HepG2 (cell line): ENCODE measurements at regions not wholly inside any gene's neighbourhood (a gene's known extent, or its start where the extent isn't known, plus 50 kb on each side); places are given as distances from the start of the nearest gene placed in this dataset.

Experiments
- ATAC-seq: fragments of 200-7000 bp; cut with Tn5 transposase; 3 replicates; pipeline ENCODE4 v1.9.1; 2020; ENCODE audit warnings: mild to moderate bottlenecking, moderate library complexity
- BruUV-seq: library from RNA; stranded (reverse); fragments of 400-500 nt; replicated peaks from 2 replicates; lab custom pipeline; 2021; lab: Mats Ljungman, UMichigan
- CTCF ChIA-PET: fragments of 300-600 bp; formaldehyde crosslinking; extraction: SDS; loops from one replicate; lab custom pipeline; 2021; ENCODE audit warnings: low total read pairs, inconsistent platforms, low intra/inter-chr PET ratio; lab: Yijun Ruan, JAX
- POLR2A ChIA-PET: fragments of 350-600 bp; sonication (Branson Sonifier 250); formaldehyde crosslinking; loops from one replicate; lab custom pipeline; 2020; ENCODE audit warnings: antibody characterized with exemption, inconsistent platforms; lab: Yijun Ruan, JAX
- DNase-seq: peaks from one replicate; pipeline ENCODE4 v3.0.0-alpha.2; 2015; ENCODE audit warnings: low spot score
- FAIRE-seq: peaks from 3 replicates; lab custom pipeline; 2011; peaks lifted over from hg19 to GRCh38; lab: Jason Lieb, UNC
- H2AFZ ChIP-seq: one replicate; pipeline ENCODE4 v1.6.1; 2011; ENCODE audit warnings: low read length, inconsistent platforms
- H3K27ac ChIP-seq: fragments of 300-600 bp; 3 replicates; pipeline ENCODE4 v1.8.0; 2011; ENCODE audit warnings: mixed run types, mild to moderate bottlenecking, mixed read lengths, low read length, inconsistent platforms; ENCODE audit not compliant: insufficient read depth; ENCODE audit errors: extremely low read length
- H3K27me3 ChIP-seq, 2 experiments: fragments of 200-600 bp in 1 of 2; 2 replicates in 1 of 2; 3 replicates in 1 of 2; pipeline versions ENCODE4 v1.6.0 to v1.8.0; 2011; ENCODE audit warnings: low read length in 2 of 2, mild to moderate bottlenecking in 2 of 2, moderate library complexity in 2 of 2, inconsistent platforms in 1 of 2; ENCODE audit not compliant: insufficient read depth in 2 of 2, control insufficient read depth in 1 of 2
- H3K36me3 ChIP-seq, 2 experiments: fragments of 200-600 bp in 1 of 2; replicated peaks in 1 of 2; 2 replicates in 1 of 2; 3 replicates in 1 of 2; pipeline versions ENCODE4 v1.5.1 to v1.8.0; 2011; ENCODE audit warnings: low read length in 2 of 2, inconsistent platforms in 1 of 2; ENCODE audit not compliant: insufficient read depth in 2 of 2, control insufficient read depth in 1 of 2
- H3K4me1 ChIP-seq: 2 replicates; pipeline ENCODE4 v1.5.1; 2012; ENCODE audit warnings: low read length, inconsistent platforms; ENCODE audit not compliant: insufficient read depth
- H3K4me2 ChIP-seq: 2 replicates; pipeline ENCODE4 v1.6.0; 2011; ENCODE audit warnings: low read depth, low read length, inconsistent platforms
- H3K4me3 ChIP-seq, 3 experiments: fragments of 200-600 bp in 1 of 3; sonication (generic), shearing (Covaris generic) in 1 of 3; replicated peaks in 1 of 3; 2 replicates each; pipeline ENCODE4 v1.5.1; 2011 to 2016; ENCODE audit warnings: low read length in 3 of 3, inconsistent platforms in 2 of 3, low read depth in 2 of 3, mild to moderate bottlenecking in 2 of 3, control low read depth in 1 of 3, mixed read lengths in 1 of 3; ENCODE audit not compliant: insufficient read depth in 1 of 3
- H3K79me2 ChIP-seq: one replicate; pipeline ENCODE4 v1.6.1; 2011; ENCODE audit warnings: low read length, inconsistent platforms; ENCODE audit not compliant: insufficient read depth
- H3K9ac ChIP-seq: 2 replicates; pipeline ENCODE4 v1.6.0; 2011; ENCODE audit warnings: mild to moderate bottlenecking, low read depth, low read length, inconsistent platforms; ENCODE audit not compliant: insufficient read depth
- H3K9me3 ChIP-seq: 2 replicates; pipeline ENCODE4 v1.5.1; 2012; ENCODE audit warnings: mild to moderate bottlenecking, low read length
- H4K20me1 ChIP-seq: 2 replicates; pipeline ENCODE4 v1.6.0; 2011; ENCODE audit warnings: inconsistent platforms, mild to moderate bottlenecking, low read length, moderate library complexity; ENCODE audit not compliant: insufficient read depth
- ATF3 ChIP-seq: sonication (generic); formaldehyde crosslinking; IDR thresholded peaks from 2 replicates; pipeline ENCODE4 v1.4.0; 2020; ENCODE audit warnings: missing genetic modification reagents
- CBX5 ChIP-seq: sonication (generic); formaldehyde crosslinking; IDR thresholded peaks from 2 replicates; pipeline ENCODE4 v1.4.0; 2020; ENCODE audit warnings: missing genetic modification reagents, borderline replicate concordance
- CERS6 ChIP-seq: sonication (generic); formaldehyde crosslinking; IDR thresholded peaks from 2 replicates; pipeline ENCODE4 v1.5.0; 2020; ENCODE audit warnings: missing genetic modification reagents
- CREB3 ChIP-seq: sonication (generic); formaldehyde crosslinking; IDR thresholded peaks from 2 replicates; pipeline ENCODE4 v1.5.0; 2020; ENCODE audit warnings: missing genetic modification reagents
- GLI4 ChIP-seq: sonication (generic); formaldehyde crosslinking; IDR thresholded peaks from 2 replicates; pipeline ENCODE4 v1.5.1; 2020; ENCODE audit warnings: missing genetic modification reagents, mild to moderate bottlenecking, moderate library complexity, borderline replicate concordance
- GLMP ChIP-seq: sonication (generic); formaldehyde crosslinking; IDR thresholded peaks from 2 replicates; pipeline ENCODE4 v1.9.0; 2021; ENCODE audit warnings: missing genetic modification reagents, mild to moderate bottlenecking, borderline replicate concordance
- HNF4A ChIP-seq: sonication (generic); formaldehyde crosslinking; IDR thresholded peaks from 2 replicates; pipeline ENCODE4 v1.4.0; 2020; ENCODE audit warnings: missing genetic modification reagents
- KLF9 ChIP-seq: IDR thresholded peaks from 2 replicates; pipeline ENCODE4 v1.6.1; 2016; ENCODE audit warnings: low read depth
- MIXL1 ChIP-seq: IDR thresholded peaks from 2 replicates; pipeline ENCODE4 v1.6.1; 2016
- PAWR ChIP-seq: sonication (generic); formaldehyde crosslinking; IDR thresholded peaks from 2 replicates; pipeline ENCODE4 v1.4.0; 2020; ENCODE audit warnings: missing genetic modification reagents, mild to moderate bottlenecking, borderline replicate concordance
- PBX2 ChIP-seq: IDR thresholded peaks from 2 replicates; pipeline ENCODE4 v1.6.1; 2016; ENCODE audit warnings: control low read depth
- SRY ChIP-seq: sonication (generic); formaldehyde crosslinking; IDR thresholded peaks from 2 replicates; pipeline ENCODE4 v1.8.0; 2022; ENCODE audit warnings: mild to moderate bottlenecking, missing genetic modification reagents
- TBL1XR1 ChIP-seq: fragments of 150-350 bp; IDR thresholded peaks from 2 replicates; pipeline ENCODE4 v1.6.1; 2014; ENCODE audit warnings: borderline replicate concordance, low read length; ENCODE audit not compliant: partially characterized antibody
- TEAD2 ChIP-seq: sonication (generic); formaldehyde crosslinking; IDR thresholded peaks from 2 replicates; pipeline ENCODE4 v1.9.0; 2021; ENCODE audit warnings: missing genetic modification reagents
- ZMAT3 ChIP-seq: sonication (generic); formaldehyde crosslinking; conservative IDR thresholded peaks from 2 replicates; pipeline ENCODE4 v1.7.0; 2021; ENCODE audit warnings: missing genetic modification reagents
- ZNF230 ChIP-seq: sonication (generic); formaldehyde crosslinking; IDR thresholded peaks from 2 replicates; pipeline ENCODE4 v1.4.0; 2020; ENCODE audit warnings: mild to moderate bottlenecking, missing genetic modification reagents
- ZNF256 ChIP-seq: sonication (generic); formaldehyde crosslinking; conservative IDR thresholded peaks from 2 replicates; pipeline ENCODE4 v1.4.0; 2020; ENCODE audit warnings: missing genetic modification reagents
- ZNF382 ChIP-seq: sonication (generic); formaldehyde crosslinking; IDR thresholded peaks from 2 replicates; pipeline ENCODE4 v1.5.0; 2020; ENCODE audit warnings: missing genetic modification reagents, mild to moderate bottlenecking, borderline replicate concordance
- ZNF441 ChIP-seq: sonication (generic); formaldehyde crosslinking; IDR thresholded peaks from 2 replicates; pipeline ENCODE4 v1.7.0; 2021; ENCODE audit warnings: missing genetic modification reagents, borderline replicate concordance
- ZNF460 ChIP-seq: sonication (generic); formaldehyde crosslinking; IDR thresholded peaks from 2 replicates; pipeline ENCODE4 v1.5.1; 2020; ENCODE audit warnings: missing genetic modification reagents, mild to moderate bottlenecking, borderline replicate concordance
- ZNF576 ChIP-seq: sonication (generic); formaldehyde crosslinking; IDR thresholded peaks from 2 replicates; pipeline ENCODE4 v1.4.0; 2020; ENCODE audit warnings: mild to moderate bottlenecking, missing genetic modification reagents
- ZSCAN9 ChIP-seq: IDR thresholded peaks from 2 replicates; pipeline ENCODE4 v1.6.1; 2016; ENCODE audit warnings: borderline replicate concordance
- WGBS: methylation state at CpG from one replicate; pipeline ENCODE4 v1.1.6; 2017; ENCODE audit warnings: low lambda C conversion rate; 5-methylcytosine and 5-hydroxymethylcytosine counted together
- in situ Hi-C: cut with HindIII; loops from 2 replicates; pipeline ENCODE4 v1.10.0; 2017; ENCODE audit warnings: low pct_unique_long_range_greater_than_20kb; ENCODE audit not compliant: extremely low pct_ligation_motif_present
- intact Hi-C: fragments of 100-400 bp; cut with micrococcal nuclease; formaldehyde crosslinking; loops from one replicate; pipeline ENCODE4 v1.10.0; 2022; ENCODE audit not compliant: unreplicated experiment

- TF ChIP-seq CERS6 (no peak), CREB3 (CRISPR knock-in tag) (no peak), TBL1XR1 (no peak)
Measured at GRCh38 chr2:145018502-145018901, 498.6 kb upstream of the ZEB2 start (continued).

- Histone ChIP-seq H3K4me2 (no peak overlapping the region), H3K27ac (no peak overlapping the region)
Measured at GRCh38 chr2:145017149-145017548, 497.2 kb upstream of the ZEB2 start.

More at GRCh38 chr2:145017149-145017548, 497.2 kb upstream of the ZEB2 start:
- CTCF ChIA-PET, result no interaction called here
- 3% methylated on average over 1 of the region's 1 CpG for WGBS
- Histone ChIP-seq H3K9ac (no peak overlapping the region), H3K9me3 (no peaks in the 10 kb centered on the region), H2AFZ (no peak overlapping the region), H4K20me1 (no peaks in the 10 kb centered on the region), H3K4me1 (no peaks in the 10 kb centered on the region), H3K36me3 (no peaks in the 10 kb centered on the region), H3K4me3 (no peak overlapping the region), H3K79me2 (no peaks in the 10 kb centered on the region), H3K27me3 (no peaks in the 10 kb centered on the region)
- DNase-seq, result no peak
- no peak for FAIRE-seq
- in situ Hi-C loops, result no loop called here
- POLR2A ChIA-PET, result no interaction called here
- BruUV-seq, result no TSS peak
- no peak for TF ChIP-seq ZNF382 (CRISPR knock-in tag)
- no peak for TF ChIP-seq ATF3
- TF ChIP-seq ZNF460 (CRISPR knock-in tag), result no peak
- no peak for TF ChIP-seq PBX2 (CRISPR knock-in tag)
- TF ChIP-seq GLMP (CRISPR knock-in tag), result no peak
- no peak for TF ChIP-seq ZMAT3 (CRISPR knock-in tag)
- no peak for TF ChIP-seq ZNF256 (CRISPR knock-in tag)
- TF ChIP-seq KLF9 (CRISPR knock-in tag), result no peak
- no peak for TF ChIP-seq CBX5 (CRISPR knock-in tag)
- TF ChIP-seq PAWR, result no peak
- TF ChIP-seq ZSCAN9 (CRISPR knock-in tag), result no peak
- TF ChIP-seq ZNF441 (CRISPR knock-in tag), result no peak
- no peak for TF ChIP-seq MIXL1 (CRISPR knock-in tag)
- no peak for TF ChIP-seq TEAD2 (CRISPR knock-in tag)
- no peak for TF ChIP-seq ZNF230 (CRISPR knock-in tag)
- no peak for TF ChIP-seq ZNF576 (CRISPR knock-in tag)
- TF ChIP-seq HNF4A (CRISPR knock-in tag), result no peak
- TF ChIP-seq GLI4 (CRISPR knock-in tag), result no peak
- no peak for TF ChIP-seq SRY
- intact Hi-C loops, result no loop called here
- ATAC-seq, result no peak
